GM10248 (cell line): ENCODE measurements at regions not wholly inside any gene's neighbourhood (a gene's known extent, or its start where the extent isn't known, plus 50 kb on each side); places are given as distances from the start of the nearest gene placed in this dataset.

Experiments used
- CTCF ChIA-PET: fragments of 300-600 bp; sonication (Branson Sonifier 250); formaldehyde crosslinking; extraction: SDS; loops from one replicate; lab custom pipeline; 2021; ENCODE audit warnings: antibody characterized with exemption; lab: Yijun Ruan, JAX
- POLR2A ChIA-PET: fragments of 350-650 bp; sonication (Branson Sonifier 250); formaldehyde crosslinking; extraction: SDS; loops from one replicate; lab custom pipeline; 2020; ENCODE audit warnings: antibody characterized with exemption; lab: Yijun Ruan, JAX
- DNase-seq: peaks from one replicate; pipeline ENCODE4 v3.0.0; 2012; ENCODE audit errors: extremely low spot score
- TF ChIP-seq, protein P1 (sequence below): IDR thresholded peaks from 2 replicates; pipeline ENCODE4 v1.5.1; 2012; ENCODE audit warnings: mild to moderate bottlenecking, low read depth; ENCODE audit errors: extremely low read depth, missing control alignments, control extremely low read depth

DNA sequence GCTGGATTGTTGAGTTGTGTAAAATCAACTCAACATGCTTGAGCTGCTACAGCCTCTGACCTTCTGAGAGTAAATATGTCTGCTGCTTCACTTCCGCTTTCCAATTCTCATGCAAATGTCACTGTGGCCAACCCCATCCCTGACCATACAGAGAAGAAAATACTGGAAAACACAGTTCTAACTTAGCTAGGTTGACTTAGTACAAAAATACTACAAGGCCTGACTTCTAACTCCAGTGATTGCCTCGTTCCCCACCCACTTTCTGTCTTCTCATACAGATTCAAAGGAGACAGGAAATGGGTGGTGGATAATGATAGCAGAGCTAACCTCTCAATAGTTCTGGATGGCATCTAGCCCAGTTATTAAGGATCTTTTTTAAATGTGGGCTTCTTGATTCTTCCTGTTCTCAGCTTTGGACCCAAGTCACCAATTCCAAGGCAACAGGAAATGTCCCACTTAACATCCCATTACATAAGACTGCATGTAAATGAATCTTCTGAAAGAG is 226.6 kb upstream of the SLC24A2 start:
- CTCF ChIA-PET: interaction anchor here (1.0 to 1.9 kb wide), 5 partner anchors 11 to 25 kb away, joined by 3 to 6 read pairs (median 4); no protein-coding TSS in a partner anchor
- POLR2A ChIA-PET: no interaction called here
- no peak for DNase-seq

DNA sequence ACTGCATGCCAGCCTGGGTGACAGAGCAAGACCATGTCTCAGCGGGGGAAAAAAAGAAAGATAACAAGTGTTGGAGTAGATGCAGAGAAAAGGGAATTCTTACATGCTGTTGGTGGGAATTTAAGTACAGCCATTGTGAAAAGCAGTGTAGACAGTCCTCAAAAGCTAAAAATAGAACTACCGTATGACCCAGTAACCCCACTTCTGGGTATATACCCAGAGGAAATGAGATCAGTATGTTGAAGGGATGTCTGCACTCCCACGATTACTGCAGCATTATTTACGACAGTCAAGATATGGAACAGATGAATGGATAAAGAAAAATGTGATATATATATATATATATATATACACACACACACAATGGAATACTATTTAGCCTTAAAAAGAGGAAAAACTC is 225.3 kb upstream of the SLC24A2 start:
- TF ChIP-seq, protein P1, sequence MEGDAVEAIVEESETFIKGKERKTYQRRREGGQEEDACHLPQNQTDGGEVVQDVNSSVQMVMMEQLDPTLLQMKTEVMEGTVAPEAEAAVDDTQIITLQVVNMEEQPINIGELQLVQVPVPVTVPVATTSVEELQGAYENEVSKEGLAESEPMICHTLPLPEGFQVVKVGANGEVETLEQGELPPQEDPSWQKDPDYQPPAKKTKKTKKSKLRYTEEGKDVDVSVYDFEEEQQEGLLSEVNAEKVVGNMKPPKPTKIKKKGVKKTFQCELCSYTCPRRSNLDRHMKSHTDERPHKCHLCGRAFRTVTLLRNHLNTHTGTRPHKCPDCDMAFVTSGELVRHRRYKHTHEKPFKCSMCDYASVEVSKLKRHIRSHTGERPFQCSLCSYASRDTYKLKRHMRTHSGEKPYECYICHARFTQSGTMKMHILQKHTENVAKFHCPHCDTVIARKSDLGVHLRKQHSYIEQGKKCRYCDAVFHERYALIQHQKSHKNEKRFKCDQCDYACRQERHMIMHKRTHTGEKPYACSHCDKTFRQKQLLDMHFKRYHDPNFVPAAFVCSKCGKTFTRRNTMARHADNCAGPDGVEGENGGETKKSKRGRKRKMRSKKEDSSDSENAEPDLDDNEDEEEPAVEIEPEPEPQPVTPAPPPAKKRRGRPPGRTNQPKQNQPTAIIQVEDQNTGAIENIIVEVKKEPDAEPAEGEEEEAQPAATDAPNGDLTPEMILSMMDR: no peak
- no peak for DNase-seq
- POLR2A ChIA-PET: no interaction called here
- CTCF ChIA-PET: interaction anchor here (1.3 to 1.9 kb wide), 2 partner anchors 12 to 26 kb away, joined by 3 to 6 read pairs; no protein-coding TSS in a partner anchor

More for the DNA sequence above, 226.6 kb upstream of the SLC24A2 start:
- TF ChIP-seq, protein P1: no peak

DNA sequence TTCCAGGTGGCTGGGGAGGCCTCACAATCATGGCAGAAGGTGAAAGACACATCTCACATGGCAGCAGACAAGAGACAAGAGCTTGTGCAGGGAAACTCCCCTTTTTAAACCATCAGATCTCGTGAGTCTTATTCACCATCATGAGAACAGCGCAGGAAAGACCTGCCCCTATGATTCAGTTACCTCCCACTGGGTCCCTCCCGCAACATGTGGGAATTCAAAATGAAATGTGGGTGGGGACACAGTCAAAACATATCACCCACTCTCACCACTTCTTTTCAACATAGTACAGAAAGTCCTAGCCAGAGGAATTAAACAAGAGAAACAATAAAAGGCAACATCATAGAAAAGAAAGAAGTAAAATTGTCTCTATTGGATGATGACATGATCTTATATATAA is 223.4 kb upstream of the SLC24A2 start:
- POLR2A ChIA-PET: no interaction called here
- DNase-seq: no peak
- TF ChIP-seq, protein P1: no peak
- CTCF ChIA-PET: no interaction called here

DNA sequence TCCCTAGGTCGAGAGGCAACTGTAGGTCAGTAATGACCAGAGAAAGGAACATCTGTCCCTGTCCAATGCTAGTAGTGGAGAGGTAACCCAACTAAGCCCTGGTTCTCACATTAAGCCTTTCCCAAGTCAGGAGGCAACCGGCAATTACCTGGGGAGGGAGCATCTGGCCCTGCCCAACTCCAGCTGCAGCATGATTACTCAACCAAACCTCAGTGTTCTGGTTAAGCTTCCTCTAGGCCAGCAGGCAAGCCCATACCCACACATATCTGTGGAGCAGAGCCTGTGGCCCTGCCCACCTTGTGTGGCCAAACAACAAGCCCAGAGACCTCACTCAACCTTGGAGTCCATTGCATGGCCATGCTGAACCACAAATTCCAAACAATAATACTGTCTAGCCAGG is 220.8 kb upstream of the SLC24A2 start:
- TF ChIP-seq, protein P1: no peak
- no peak for DNase-seq
- CTCF ChIA-PET: no interaction called here
- POLR2A ChIA-PET: no interaction called here

DNA sequence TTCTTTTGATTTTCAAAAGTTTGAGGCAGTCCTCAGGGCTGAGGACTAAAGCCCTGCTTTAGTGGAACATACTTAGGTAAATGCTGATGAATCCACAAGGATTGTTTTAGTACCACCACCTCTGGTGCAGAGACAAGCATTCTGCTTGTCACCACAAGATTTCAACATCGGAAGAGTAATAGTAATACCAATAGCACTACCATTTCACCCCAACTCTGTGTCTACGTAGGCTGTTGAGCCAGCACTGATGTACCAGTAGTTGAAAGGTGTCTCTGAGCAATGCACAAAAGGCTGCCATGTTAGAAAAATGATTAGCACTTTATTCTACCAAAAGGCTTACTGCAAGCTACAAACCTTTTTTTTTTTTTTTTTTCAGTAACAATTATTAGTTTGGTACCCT is 213.2 kb upstream of the SLC24A2 start:
- CTCF ChIA-PET: interaction anchor here (1.3 to 2.0 kb wide), 2 partner anchors 9 to 13 kb away, joined by 3 to 6 read pairs; no protein-coding TSS in a partner anchor

DNA sequence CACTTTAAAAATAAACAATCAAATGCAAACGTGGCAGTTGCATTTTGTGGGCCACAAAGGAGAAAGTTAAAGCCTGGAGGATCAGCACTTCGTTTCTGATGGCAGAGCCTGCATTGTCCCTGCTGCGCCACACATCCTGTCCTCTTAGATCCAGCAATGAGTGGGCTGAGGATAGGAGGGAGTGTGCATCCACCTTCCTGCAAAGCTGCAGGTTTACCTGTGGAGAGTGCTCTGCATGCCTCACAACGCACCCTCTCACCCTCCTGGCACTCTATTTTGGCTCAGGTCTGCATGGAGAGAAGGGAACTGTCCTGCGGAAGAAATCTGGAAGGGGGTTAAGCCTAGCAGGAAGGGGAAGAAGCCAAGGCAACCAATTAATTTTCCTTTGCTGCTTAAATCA is 212.2 kb upstream of the SLC24A2 start:
- no peak for DNase-seq
- CTCF ChIA-PET: interaction anchor here (1.3 to 2.0 kb wide), 2 partner anchors 8 to 14 kb away, joined by 3 to 6 read pairs; no protein-coding TSS in a partner anchor
- TF ChIP-seq, protein P1: no peak
- POLR2A ChIA-PET: no interaction called here

More for the DNA sequence above, 213.2 kb upstream of the SLC24A2 start:
- POLR2A ChIA-PET: interaction anchor here (0.6 kb wide), 1 partner anchor 170 kb away, joined by 8 read pairs; no protein-coding TSS in a partner anchor
- DNase-seq: no peak
- TF ChIP-seq, protein P1: no peak
